SK-N-SH (cell line): ENCODE measurements at regions not wholly inside any gene's neighbourhood (a gene's known extent, or its start where the extent isn't known, plus 50 kb on each side); places are given as distances from the start of the nearest gene placed in this dataset.

ENCODE experiments used
- CTCF ChIA-PET: fragments of 300-600, 350-600 bp; formaldehyde crosslinking; extraction: SDS; loops from one replicate; lab custom pipeline; 2021; lab: Yijun Ruan, JAX
- POLR2A ChIA-PET: fragments of 350-600 bp; sonication (Branson Sonifier 250); formaldehyde crosslinking; extraction: SDS; loops from one replicate; lab custom pipeline; 2020; ENCODE audit warnings: antibody characterized with exemption, inconsistent platforms; lab: Yijun Ruan, JAX
- DNase-seq: peaks from one replicate; pipeline ENCODE4 v3.0.0; 2012
- H2AFZ ChIP-seq: fragments of 200-600 bp; sonication (generic); 2 replicates; pipeline ENCODE4 v1.8.1; 2016; ENCODE audit warnings: antibody characterized with exemption, mild to moderate bottlenecking, low read depth
- H3F3A ChIP-seq: fragments of 200-600 bp; sonication (generic); replicated peaks from 2 replicates; pipeline ENCODE3; 2016; ENCODE audit warnings: antibody characterized with exemption, mild to moderate bottlenecking; ENCODE audit not compliant: insufficient read depth
- H3K27ac ChIP-seq, 2 experiments: fragments of 200-500 bp in 1 of 2; fragments of 200-600 bp in 1 of 2; sonication (Bioruptor generic) in 1 of 2; sonication (generic), shearing (Covaris generic) in 1 of 2; 2 replicates each; pipeline versions ENCODE4 v1.5.1 to v1.6.1; 2014 to 2016; ENCODE audit warnings: low read depth in 2 of 2, inconsistent platforms in 1 of 2, low read length in 1 of 2, mild to moderate bottlenecking in 1 of 2, mixed read lengths in 1 of 2
- H3K27me3 ChIP-seq: fragments of 200-600 bp; sonication (generic), shearing (Covaris generic); 2 replicates; pipeline ENCODE4 v1.6.1; 2016; ENCODE audit warnings: mixed run types; ENCODE audit not compliant: insufficient read depth
- H3K36me3 ChIP-seq, 2 experiments: fragments of 200-500 bp in 1 of 2; fragments of 200-600 bp in 1 of 2; sonication (Bioruptor generic) in 1 of 2; sonication (generic) in 1 of 2; replicated peaks in 1 of 2; 2 replicates each; pipeline versions ENCODE3 to v1.5.1; 2014 to 2016; ENCODE audit warnings: low read length in 1 of 2, mild to moderate bottlenecking in 1 of 2; ENCODE audit not compliant: insufficient read depth in 2 of 2, control insufficient read depth in 1 of 2
- H3K4me1 ChIP-seq, 2 experiments: fragments of 200-500 bp in 1 of 2; fragments of 200-600 bp in 1 of 2; sonication (Bioruptor generic) in 1 of 2; sonication (generic), shearing (Covaris generic) in 1 of 2; 2 replicates each; pipeline versions ENCODE4 v1.5.1 to v1.6.1; 2014 to 2016; ENCODE audit warnings: low read depth in 1 of 2, low read length in 1 of 2, mixed run types in 1 of 2; ENCODE audit not compliant: insufficient read depth in 2 of 2, control insufficient read depth in 1 of 2
- H3K4me2 ChIP-seq: fragments of 200-600 bp; sonication (generic), shearing (Covaris generic); 2 replicates; pipeline ENCODE4 v1.6.1; 2017; ENCODE audit warnings: mixed run types
- H3K4me3 ChIP-seq, 2 experiments: fragments of 200-500 bp in 1 of 2; fragments of 200-600 bp in 1 of 2; sonication (Bioruptor generic) in 1 of 2; sonication (generic), shearing (Covaris generic) in 1 of 2; 2 replicates each; pipeline versions ENCODE4 v1.5.1 to v1.8.1; 2014 to 2016; ENCODE audit warnings: low read depth in 2 of 2, inconsistent platforms in 1 of 2, low read length in 1 of 2, mild to moderate bottlenecking in 1 of 2, mixed read lengths in 1 of 2, moderate library complexity in 1 of 2
- H3K79me2 ChIP-seq: fragments of 200-600 bp; sonication (generic); 2 replicates; pipeline ENCODE4 v1.8.1; 2017; ENCODE audit warnings: mild to moderate bottlenecking; ENCODE audit not compliant: insufficient read depth
- H3K9ac ChIP-seq: fragments of 200-600 bp; sonication (generic); 2 replicates; pipeline ENCODE4 v1.6.1; 2017; ENCODE audit warnings: mixed run types
- H3K9me2 ChIP-seq: fragments of 200-600 bp; sonication (generic); 2 replicates; pipeline ENCODE4 v1.6.1; 2017; ENCODE audit warnings: mixed run types
- H3K9me3 ChIP-seq: fragments of 200-600 bp; sonication (generic); 2 replicates; pipeline ENCODE4 v1.6.1; 2017; ENCODE audit warnings: mixed run types, mild to moderate bottlenecking, moderate library complexity
- H4K20me1 ChIP-seq: fragments of 200-600 bp; sonication (generic); 2 replicates; pipeline ENCODE4 v1.6.1; 2017; ENCODE audit warnings: mild to moderate bottlenecking, mixed run types; ENCODE audit not compliant: insufficient read depth
- CHD2 ChIP-seq: fragments of 150-350 bp; IDR thresholded peaks from 2 replicates; pipeline ENCODE4 v1.6.1; 2018; ENCODE audit warnings: low read length; ENCODE audit not compliant: partially characterized antibody
- EZH2phosphoT487 ChIP-seq: fragments of 200-600 bp; sonication (generic); IDR thresholded peaks from 2 replicates; pipeline ENCODE4 v1.6.1; 2017; ENCODE audit warnings: low read depth, mixed run types, mild to moderate bottlenecking, antibody characterized with exemption, moderate library complexity, borderline replicate concordance
- FOXM1 ChIP-seq: IDR thresholded peaks from 2 replicates; pipeline ENCODE4 v1.4.0; 2012; ENCODE audit warnings: low read depth, mild to moderate bottlenecking
- MXI1 ChIP-seq: IDR thresholded peaks from 2 replicates; pipeline ENCODE4 v1.6.1; 2012; ENCODE audit warnings: mild to moderate bottlenecking, low read depth, low read length, improper control_type of control experiment
- TCF12 ChIP-seq: IDR thresholded peaks from 2 replicates; pipeline ENCODE4 v1.4.0; 2012
- TEAD4 ChIP-seq: IDR thresholded peaks from 2 replicates; pipeline ENCODE4 v1.4.0; 2012; ENCODE audit warnings: mild to moderate bottlenecking, borderline replicate concordance; ENCODE audit not compliant: insufficient read depth
- WGBS: methylation state at CpG from one replicate; pipeline ENCODE4 v1.1.6; 2017; ENCODE audit warnings: low lambda C conversion rate; 5-methylcytosine and 5-hydroxymethylcytosine counted together
- TF ChIP-seq, protein P1 (sequence below): IDR thresholded peaks from 2 replicates; pipeline ENCODE4 v1.4.0; 2012; ENCODE audit warnings: low read depth, borderline replicate concordance
- TF ChIP-seq, protein P2 (sequence below): IDR thresholded peaks from 2 replicates; pipeline ENCODE4 v1.4.0; 2012; ENCODE audit warnings: low read depth
- TF ChIP-seq, protein P3 (sequence below): fragments of 150-350 bp; IDR thresholded peaks from 2 replicates; pipeline ENCODE4 v1.6.1; 2017; ENCODE audit warnings: antibody characterized with exemption, low read length, low read depth, borderline replicate concordance
- TF ChIP-seq, protein P4 (sequence below): fragments of 200-600 bp; sonication (generic); IDR thresholded peaks from 2 replicates; pipeline ENCODE4 v1.6.1; 2017; ENCODE audit warnings: antibody characterized with exemption, mild to moderate bottlenecking, moderate library complexity

- Histone ChIP-seq H3K79me2 (no peaks in the 10 kb centered on the region), H3F3A (no peaks in the 10 kb centered on the region), H3K4me1 (peaks cover 0 to 3% of the 10 kb centered on the region in 2 experiments; a peak in 2 of 4 replicates), H3K4me3 (no peak overlapping the region), H3K9me3 (no peaks in the 10 kb centered on the region), H3K36me3 (no peaks in the 10 kb centered on the region), H3K9ac (no peak overlapping the region), H2AFZ (no peak overlapping the region), H3K9me2 (no peaks in the 10 kb centered on the region), H4K20me1 (no peaks in the 10 kb centered on the region), H3K27me3 (no peaks in the 10 kb centered on the region), H3K27ac (no peak overlapping the region), H3K4me2 (no peak overlapping the region)
- POLR2A ChIA-PET, result interaction anchor here (0.5 kb wide), 1 partner anchor 56 kb away, joined by 3 read pairs; no protein-coding TSS in a partner anchor
- WGBS, result 35% methylated on average over 2 of the region's 2 CpGs
- TF ChIP-seq FOXM1 (no peak), EZH2phosphoT487 (no peak), MXI1 (no peak), TEAD4 (no peak), CHD2 (no peak)
- TF ChIP-seq, protein P1, sequence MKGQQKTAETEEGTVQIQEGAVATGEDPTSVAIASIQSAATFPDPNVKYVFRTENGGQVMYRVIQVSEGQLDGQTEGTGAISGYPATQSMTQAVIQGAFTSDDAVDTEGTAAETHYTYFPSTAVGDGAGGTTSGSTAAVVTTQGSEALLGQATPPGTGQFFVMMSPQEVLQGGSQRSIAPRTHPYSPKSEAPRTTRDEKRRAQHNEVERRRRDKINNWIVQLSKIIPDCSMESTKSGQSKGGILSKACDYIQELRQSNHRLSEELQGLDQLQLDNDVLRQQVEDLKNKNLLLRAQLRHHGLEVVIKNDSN, result no peak
- TF ChIP-seq, protein P2, sequence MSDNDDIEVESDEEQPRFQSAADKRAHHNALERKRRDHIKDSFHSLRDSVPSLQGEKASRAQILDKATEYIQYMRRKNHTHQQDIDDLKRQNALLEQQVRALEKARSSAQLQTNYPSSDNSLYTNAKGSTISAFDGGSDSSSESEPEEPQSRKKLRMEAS, result no peak
- TF ChIP-seq, protein P3, sequence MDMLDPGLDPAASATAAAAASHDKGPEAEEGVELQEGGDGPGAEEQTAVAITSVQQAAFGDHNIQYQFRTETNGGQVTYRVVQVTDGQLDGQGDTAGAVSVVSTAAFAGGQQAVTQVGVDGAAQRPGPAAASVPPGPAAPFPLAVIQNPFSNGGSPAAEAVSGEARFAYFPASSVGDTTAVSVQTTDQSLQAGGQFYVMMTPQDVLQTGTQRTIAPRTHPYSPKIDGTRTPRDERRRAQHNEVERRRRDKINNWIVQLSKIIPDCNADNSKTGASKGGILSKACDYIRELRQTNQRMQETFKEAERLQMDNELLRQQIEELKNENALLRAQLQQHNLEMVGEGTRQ, result no peak
- CTCF ChIA-PET, result interaction anchor here (1.7 to 1.9 kb wide), 2 partner anchors 16 to 114 kb away, joined by 5 read pairs; no protein-coding TSS in a partner anchor
- no peak for DNase-seq
Observed at GRCh38 chr4:15343581-15343980, 84.3 kb upstream of the C1QTNF7 start.

DNA sequence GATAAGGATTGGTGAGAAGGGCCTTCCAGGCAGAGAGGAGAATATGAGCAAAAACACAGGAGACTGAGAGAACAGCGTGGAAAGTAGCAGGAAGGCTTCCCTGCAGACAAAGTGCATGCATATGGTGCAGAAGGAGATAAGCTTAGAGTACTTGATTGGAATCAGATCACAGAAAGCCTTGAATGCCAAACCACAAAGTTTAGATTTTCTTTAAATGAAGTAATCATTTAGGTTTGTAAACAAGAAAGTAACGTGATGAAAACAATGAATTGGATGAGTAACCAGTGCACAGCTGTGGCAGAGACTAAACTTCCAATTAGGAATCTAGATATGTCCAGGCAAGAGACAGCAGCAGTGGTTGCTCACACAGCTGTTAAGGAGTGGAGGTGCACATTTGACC is 83.8 kb upstream of the C1QTNF7 start:
- TF ChIP-seq, protein P4, sequence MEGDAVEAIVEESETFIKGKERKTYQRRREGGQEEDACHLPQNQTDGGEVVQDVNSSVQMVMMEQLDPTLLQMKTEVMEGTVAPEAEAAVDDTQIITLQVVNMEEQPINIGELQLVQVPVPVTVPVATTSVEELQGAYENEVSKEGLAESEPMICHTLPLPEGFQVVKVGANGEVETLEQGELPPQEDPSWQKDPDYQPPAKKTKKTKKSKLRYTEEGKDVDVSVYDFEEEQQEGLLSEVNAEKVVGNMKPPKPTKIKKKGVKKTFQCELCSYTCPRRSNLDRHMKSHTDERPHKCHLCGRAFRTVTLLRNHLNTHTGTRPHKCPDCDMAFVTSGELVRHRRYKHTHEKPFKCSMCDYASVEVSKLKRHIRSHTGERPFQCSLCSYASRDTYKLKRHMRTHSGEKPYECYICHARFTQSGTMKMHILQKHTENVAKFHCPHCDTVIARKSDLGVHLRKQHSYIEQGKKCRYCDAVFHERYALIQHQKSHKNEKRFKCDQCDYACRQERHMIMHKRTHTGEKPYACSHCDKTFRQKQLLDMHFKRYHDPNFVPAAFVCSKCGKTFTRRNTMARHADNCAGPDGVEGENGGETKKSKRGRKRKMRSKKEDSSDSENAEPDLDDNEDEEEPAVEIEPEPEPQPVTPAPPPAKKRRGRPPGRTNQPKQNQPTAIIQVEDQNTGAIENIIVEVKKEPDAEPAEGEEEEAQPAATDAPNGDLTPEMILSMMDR, result no peak
- TF ChIP-seq TCF12, result peak; percentile 47
- Histone ChIP-seq H3K4me2 (no peak overlapping the region), H2AFZ (no peak overlapping the region), H3F3A (no peaks in the 10 kb centered on the region), H3K27ac (no peak overlapping the region), H3K4me1 (peaks cover 0 to 3% of the 10 kb centered on the region in 2 experiments; a peak in 3 of 4 replicates), H4K20me1 (no peaks in the 10 kb centered on the region), H3K36me3 (no peaks in the 10 kb centered on the region), H3K4me3 (no peak overlapping the region), H3K79me2 (no peaks in the 10 kb centered on the region), H3K9me2 (no peaks in the 10 kb centered on the region), H3K9me3 (no peaks in the 10 kb centered on the region), H3K27me3 (no peaks in the 10 kb centered on the region), H3K9ac (no peak overlapping the region)
- POLR2A ChIA-PET, result no interaction called here
- 36% methylated on average over 2 of the region's 2 CpGs for WGBS
- CTCF ChIA-PET, result interaction anchor here (1.9 kb wide), 1 partner anchor 113 kb away, joined by 5 read pairs; no protein-coding TSS in a partner anchor
- no peak for DNase-seq
